HG02884 (cell line): ENCODE measurements at regions not wholly inside any gene's neighbourhood (a gene's known extent, or its start where the extent isn't known, plus 50 kb on each side); places are given as distances from the start of the nearest gene placed in this dataset.
"Not testable (repeated sequence)": the region's sequence is repeated elsewhere in the genome, so short reads cannot be mapped to it uniquely, and the experiment has no call there.

Experiments
- ATAC-seq: cut with Tn5 transposase; IDR thresholded peaks from one replicate; pipeline ENCODE4 v1.9.1; 2021; ENCODE audit warnings: mild to moderate bottlenecking, moderate library complexity; ENCODE audit not compliant: unreplicated experiment

DNA sequence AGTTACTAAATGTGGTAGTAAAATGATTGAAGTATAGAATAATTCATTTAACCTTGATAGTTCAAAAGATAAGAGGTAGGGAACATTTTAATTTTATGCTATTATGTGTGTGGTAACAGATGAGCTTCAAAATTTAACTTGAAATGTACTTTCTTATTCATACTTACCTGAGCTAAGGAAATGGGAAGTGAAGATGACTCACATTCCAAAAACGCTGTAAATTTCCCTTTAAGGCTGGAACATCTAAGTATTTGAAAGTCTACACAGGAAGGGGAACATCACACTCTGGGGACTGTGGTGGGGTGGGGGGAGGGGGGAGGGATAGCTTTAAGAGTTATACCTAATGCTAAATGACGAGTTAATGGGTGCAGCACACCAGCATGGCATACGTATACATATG is 1582.3 kb downstream of the NLGN4Y start:
- no peak for ATAC-seq

- no peak for ATAC-seq
Measured at GRCh38 chrY:16108839-16109238, 1584.5 kb downstream of the NLGN4Y start.

- ATAC-seq: not testable (repeated sequence)
Measured at GRCh38 chrY:16120096-16120495, 1595.8 kb downstream of the NLGN4Y start.

DNA sequence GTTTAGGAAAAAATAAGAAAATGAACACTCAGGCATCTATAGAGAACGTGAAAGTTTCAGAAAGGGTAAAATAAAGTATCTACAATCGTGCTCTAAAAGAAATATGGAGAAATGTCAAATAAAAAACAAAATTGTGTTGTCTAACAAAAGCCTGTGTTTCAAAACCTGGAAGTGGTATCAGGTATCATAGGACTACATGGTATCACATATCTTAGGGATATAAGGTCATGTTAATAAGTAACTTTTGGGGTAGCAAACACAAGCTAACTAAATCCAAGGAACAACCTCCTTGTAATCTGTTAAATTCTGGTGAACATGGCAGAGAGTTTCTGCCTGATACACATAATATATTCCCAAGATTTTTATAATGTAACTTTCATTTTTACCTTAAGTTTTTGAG is 1597.7 kb downstream of the NLGN4Y start:
- ATAC-seq: no peak

DNA sequence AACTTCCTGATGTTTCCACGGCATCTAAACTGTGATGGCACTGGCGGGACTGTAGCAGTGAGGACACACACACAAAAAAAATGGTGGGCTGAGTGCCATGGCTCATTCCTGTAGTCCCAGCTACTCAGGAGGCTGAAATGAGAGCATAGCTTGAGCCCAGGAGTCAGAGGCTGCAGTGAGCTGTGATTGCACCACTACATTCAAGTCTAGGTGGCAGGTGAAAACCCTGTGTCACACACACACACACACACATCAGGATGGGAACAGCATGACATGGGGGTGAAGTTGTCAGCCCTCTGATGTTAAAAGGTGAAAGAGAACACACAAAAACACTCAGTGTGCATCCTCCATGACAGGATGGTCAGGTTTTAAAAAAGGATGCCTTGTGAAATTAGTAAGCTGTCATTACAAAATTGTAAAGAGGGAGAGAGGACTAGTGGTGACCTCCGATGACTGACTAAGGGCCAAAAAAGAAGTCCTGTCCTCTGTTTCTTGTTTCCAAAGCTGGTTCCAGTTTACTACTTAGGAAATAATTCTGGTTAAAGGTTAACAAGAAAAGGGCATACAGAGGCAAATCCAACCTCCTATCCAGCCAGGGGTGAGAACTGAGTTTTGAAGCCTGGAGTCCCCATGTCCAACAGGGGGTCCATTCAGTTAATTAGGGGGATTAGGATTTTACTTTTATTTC is 1600.4 kb downstream of the NLGN4Y start:
- no peak for ATAC-seq

- ATAC-seq: no peak
Measured at GRCh38 chrY:16136581-16137298, 1612.4 kb downstream of the NLGN4Y start.

DNA sequence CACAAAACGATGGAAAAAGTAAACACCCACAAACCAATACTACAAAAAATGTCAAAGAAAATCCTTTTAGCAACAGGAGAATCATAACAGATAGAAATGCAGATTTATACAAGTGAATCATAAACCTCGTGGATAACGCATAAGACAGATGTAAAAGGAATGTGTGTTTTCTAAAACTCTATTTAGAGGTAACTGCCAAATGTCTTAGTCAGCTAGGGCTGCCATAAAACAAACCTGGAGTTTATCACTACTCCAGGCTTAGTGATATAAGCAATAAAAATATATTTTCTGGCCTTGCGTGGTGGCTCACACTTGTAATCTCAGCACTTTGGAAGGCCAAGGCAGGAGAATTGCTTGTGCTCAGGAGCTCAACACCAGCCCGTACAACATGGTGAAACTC is 1633.5 kb downstream of the NLGN4Y start:
- no peak for ATAC-seq

GRCh38 chrY:16175740-16176139 is 1651.4 kb downstream of the NLGN4Y start:
- peak; percentile 76 for ATAC-seq

GRCh38 chrY:16205482-16205881 is 1674.5 kb downstream of the CDY2B start:
- ATAC-seq: not testable (repeated sequence)

- not testable (repeated sequence) for ATAC-seq
Measured at GRCh38 chrY:16243322-16243721, 1636.7 kb downstream of the CDY2B start.

- not testable (repeated sequence) for ATAC-seq
Measured at GRCh38 chrY:16254551-16255295, 1625.3 kb downstream of the CDY2B start.

- ATAC-seq: not testable (repeated sequence)
Measured at GRCh38 chrY:16255778-16256177, 1624.2 kb downstream of the CDY2B start.
